ENCODE measurements at regions not wholly inside any gene's neighbourhood (a gene's known extent, or its start where the extent isn't known, plus 50 kb on each side); places are given as distances from the start of the nearest gene placed in this dataset.
"Not testable (repeated sequence)": the region's sequence is repeated elsewhere in the genome, so short reads cannot be mapped to it uniquely, and the experiment has no call there.

DNA sequence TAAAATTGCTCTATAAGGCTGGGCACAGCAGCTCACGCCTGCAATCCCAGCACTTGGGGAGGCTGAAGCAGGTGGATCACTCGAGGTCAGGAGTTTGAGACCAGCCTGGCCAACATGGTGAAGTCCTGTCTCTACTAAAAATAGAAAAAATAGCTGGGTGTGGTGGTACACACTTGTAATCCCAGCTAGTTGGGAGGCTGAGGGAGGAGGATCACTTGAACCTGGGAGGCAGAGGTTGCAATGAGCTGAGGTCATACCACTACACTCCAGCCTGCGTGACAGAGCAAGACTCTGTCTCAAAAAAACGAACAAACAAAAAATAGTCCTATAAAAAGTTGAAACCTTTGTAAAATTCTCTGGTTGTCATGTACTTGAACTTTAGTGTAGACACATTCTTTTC is 93.0 kb upstream of the KIF26B start:
- DNase-seq = not testable (repeated sequence)

DNA sequence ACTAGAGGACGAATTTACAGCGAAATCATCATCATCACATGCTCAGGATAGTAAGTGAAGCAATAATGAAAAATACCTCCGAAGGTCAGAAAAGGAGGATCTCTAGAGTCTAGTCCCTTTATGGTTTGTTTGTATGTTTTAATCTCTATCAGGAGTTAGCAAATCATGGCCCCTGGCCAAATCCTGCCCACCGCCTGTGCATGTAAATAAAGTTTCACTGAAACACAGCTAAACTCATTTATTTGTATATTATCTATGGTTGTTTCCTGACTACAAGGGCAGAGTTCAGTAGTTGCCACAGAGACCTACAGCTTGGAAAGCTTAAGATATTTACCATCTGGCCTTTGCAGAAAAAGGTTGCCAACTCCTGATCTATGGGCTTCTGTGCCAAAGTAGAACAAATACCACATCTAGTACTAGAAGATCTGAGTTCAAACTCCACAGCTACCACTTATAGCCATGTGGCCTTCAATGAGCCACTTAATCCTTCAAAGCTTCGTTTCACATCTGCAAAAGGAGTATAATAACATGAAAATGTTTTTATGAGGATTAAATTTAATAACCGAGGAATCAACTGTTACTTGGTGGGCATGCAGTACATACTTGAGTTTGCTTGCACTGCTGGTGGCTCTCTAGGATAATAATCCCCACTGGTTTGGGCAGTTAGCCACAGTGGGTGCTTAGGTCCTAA is 94.0 kb upstream of the KIF26B start:
- DNase-seq = no peak

DNA sequence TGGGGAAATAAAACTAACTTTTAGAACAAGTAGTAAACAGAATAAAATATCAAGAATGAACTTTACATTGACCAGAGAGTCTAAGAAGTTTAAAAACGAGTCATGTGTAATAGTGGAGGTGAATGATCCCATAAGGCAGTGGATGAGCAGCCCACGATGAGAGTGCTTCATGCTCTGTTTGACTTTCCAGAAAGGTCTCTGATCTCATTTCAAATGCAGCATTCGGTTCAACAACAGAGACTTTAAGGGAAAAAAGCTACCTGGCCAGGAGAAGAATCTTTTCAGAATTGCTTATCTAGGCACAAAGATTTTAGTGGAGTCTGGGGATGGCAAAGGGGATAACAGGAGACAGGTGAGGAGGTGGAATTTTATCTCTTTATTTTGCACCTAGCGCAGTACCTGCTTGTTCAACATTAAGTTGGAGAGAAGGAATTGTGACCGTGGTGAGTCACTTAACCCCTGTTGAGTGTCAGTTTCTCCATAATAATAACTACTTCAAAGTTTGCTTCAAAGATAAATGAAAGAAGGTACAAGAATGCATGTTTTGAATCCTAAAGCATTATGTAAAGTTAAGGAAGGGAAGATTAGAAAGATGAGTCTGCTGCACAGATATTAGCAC is 94.9 kb upstream of the KIF26B start:
- DNase-seq = no peak

- DNase-seq = no peak
Observed at GRCh38 chr1:245058882-245059281, 95.9 kb upstream of the KIF26B start.

GRCh38 chr1:245058436-245058835 is 96.3 kb upstream of the KIF26B start:
- no peak for DNase-seq

- DNase-seq = no peak
Observed at GRCh38 chr1:245056913-245057312, 97.9 kb upstream of the KIF26B start.

- not testable (repeated sequence) for DNase-seq
Observed at GRCh38 chr1:245056296-245056695, 98.5 kb upstream of the KIF26B start.

GRCh38 chr1:245055752-245056151 is 99.0 kb upstream of the KIF26B start:
- DNase-seq = no peak

GRCh38 chr1:245054507-245055270 is 100.1 kb upstream of the KIF26B start:
- DNase-seq = no peak

DNA sequence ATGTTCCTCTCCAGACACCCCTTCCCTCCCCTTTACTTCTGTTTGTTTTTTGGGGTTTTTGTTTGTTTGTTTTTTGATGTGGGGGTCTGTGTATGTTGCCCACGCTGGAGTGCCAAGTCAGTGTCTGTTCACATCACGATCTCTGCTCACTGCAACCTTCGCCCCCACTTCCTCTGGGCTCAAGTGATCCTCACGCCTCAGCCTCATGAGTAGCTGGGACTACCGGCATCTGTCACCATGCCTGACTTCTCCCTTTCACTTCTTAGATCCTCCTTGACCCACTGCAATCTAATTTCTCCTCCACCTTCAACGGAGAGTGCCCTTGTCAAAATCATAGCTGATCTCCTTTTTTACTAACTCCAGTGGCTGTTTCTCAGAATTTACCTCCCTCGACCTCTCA is 100.7 kb upstream of the KIF26B start:
- no peak for DNase-seq

GRCh38 chr1:245052258-245052657 is 102.5 kb upstream of the KIF26B start:
- DNase-seq = no peak

DNA sequence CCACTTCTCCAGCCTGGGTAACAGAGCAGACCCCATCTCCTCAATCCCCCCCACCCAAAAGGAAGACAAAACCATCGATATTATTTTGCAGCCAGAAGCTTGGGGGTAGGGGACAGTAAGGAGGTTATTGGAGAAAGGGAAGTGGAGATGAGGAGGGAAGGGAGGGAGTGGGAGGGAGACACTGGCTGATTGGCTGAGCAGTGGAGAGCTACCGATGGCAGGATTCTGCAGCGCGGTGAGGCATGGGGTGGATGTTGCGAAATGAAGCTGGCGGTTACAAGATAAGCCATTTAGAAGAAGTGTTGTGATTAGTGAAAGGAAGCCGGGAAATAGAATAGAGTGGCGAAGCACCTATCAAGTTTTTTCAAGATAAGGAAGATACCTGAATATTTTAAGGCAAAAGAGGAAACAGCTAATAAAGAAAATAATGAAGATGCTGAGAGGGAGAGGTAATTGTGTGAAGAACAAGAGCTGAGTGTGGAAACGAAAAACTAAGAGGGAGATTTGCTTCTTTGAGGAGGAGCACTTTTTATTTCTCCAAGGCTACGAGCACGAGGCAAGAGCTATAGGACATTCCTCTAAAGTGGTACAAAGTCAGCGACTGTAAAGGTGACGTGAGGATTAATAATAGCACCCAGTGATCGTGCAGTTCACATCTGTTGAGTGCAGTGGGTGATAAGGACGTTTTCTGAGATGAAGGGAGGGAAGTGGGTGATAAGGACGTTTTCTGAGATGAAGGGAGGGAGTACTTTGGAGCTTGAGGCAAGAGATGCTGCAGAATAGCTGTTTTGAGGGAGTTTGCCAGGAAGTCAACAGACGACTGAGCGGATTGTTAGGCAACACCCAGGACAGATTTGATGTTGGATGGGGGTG is 103.2 kb upstream of the KIF26B start:
- DNase-seq = no peak

DNA sequence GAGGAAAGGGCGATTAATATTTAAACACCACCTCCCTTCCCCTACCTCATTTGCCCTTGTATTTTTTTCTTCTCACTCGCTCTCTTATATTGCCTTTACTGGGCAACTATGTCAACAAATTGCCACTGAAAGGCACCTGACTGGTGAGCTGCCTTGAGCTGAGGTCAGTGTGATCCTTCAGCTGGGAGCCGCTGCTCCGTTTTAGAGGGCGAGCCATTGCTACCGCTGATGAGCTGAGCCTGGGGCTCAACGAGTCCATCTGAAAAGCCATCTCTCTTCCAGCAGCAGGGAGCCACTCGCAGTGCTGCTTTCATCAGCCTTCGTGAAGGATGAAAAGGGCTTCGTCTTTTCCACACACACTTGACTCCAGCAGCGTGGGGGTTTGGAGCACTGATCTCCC is 108.0 kb upstream of the KIF26B start:
- no peak for DNase-seq

DNA sequence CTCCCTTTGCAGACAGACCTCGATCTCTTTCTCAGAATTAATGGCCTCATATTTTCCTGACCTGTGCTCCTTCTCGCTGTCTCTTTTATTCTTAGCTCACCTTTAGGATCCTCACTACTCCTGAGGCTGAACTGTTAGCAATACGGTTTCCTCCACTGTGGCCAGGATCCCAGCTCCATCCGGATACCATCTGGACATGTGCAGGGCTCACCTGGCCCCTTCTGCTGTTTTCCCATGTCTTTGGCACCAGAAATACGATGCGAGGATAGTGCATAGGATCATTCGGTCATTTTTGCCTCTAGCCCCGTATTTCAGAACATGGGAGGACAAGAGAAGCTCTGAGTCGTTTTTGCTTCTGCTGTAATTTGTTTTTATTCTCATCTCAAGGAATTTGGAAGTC is 108.5 kb upstream of the KIF26B start:
- DNase-seq = no peak

GRCh38 chr1:245045087-245045881 is 109.5 kb upstream of the KIF26B start:
- no peak for DNase-seq

GRCh38 chr1:245043611-245043940 is 111.2 kb upstream of the KIF26B start:
- no peak for DNase-seq

GRCh38 chr1:245041058-245041698 is 113.6 kb upstream of the KIF26B start:
- no peak for DNase-seq

DNA sequence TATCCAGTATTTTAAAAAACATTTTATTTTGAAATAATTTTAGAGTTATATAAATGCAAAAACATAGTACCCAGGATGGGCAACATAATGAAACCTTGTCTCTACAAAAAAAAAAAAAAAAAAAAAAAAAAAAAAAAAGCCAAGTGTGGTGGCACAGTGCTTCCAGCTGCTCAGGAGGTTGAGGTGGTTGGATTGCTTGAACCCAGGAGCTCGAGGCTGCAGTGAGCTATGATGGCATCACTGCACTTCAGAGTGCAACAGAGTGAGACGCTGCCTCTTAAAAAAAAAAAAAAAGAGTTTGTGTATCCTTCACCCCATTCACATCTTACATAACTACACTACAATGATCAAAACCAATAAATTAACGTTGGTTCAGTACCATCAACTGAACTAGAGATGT is 115.6 kb upstream of the KIF26B start:
- DNase-seq = no peak

GRCh38 chr1:245036102-245036501 is 118.7 kb upstream of the KIF26B start:
- no peak for DNase-seq

- DNase-seq = no peak
Observed at GRCh38 chr1:245031041-245031440, 123.7 kb upstream of the KIF26B start.

DNA sequence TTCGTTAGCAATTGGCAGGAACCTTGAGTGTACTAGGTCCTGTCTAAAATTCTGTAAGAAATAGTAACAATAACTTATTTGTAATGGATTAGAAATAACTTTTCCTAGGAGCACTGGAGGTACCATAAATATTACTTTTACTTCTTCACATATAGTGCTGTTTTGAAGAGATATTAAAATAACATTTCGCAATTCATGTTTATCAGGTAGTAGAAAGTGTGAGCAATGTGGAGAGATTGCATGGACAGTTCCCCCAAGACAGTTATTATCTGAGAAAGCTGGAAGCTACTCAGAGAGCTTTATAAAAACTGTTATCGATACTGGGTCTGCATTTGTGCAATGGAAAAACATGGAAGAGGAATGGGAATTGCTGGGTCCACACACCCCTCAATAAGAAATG is 128.5 kb upstream of the KIF26B start:
- DNase-seq = no peak

DNA sequence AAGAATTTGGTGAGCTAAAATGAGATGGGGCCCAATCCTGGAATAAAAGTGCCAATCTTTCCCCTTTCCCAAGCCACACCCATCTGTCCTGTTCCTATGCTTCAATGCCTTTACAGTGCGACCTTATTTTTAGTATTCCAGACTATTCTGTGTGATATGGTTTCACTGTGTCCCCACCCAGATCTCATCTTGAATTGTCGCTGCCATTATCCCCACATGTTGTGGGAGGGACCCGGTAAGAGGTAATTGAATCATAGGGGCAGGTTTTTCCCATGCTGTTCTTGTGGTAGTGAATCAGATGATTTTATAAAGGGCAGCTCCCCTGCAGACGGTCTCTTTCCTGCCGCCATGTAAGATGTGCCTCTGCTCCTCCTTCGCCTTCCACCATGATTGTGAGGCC is 129.3 kb upstream of the KIF26B start:
- DNase-seq = no peak

Data from NCI-H1436 (cell line).